AG09319 (cell line): ENCODE measurements at regions not wholly inside any gene's neighbourhood (a gene's known extent, or its start where the extent isn't known, plus 50 kb on each side); places are given as distances from the start of the nearest gene placed in this dataset.

ENCODE experiments used
- DNase-seq: peaks from one replicate; pipeline ENCODE4 v3.0.0-alpha.2; 2010; ENCODE audit warnings: low read depth; ENCODE audit errors: extremely low read depth
- TF ChIP-seq, protein P1 (sequence below): IDR thresholded peaks from 2 replicates; pipeline ENCODE4 v1.5.1; 2011; ENCODE audit warnings: low read depth, mild to moderate bottlenecking, inconsistent platforms, low read length, moderate library complexity

DNA sequence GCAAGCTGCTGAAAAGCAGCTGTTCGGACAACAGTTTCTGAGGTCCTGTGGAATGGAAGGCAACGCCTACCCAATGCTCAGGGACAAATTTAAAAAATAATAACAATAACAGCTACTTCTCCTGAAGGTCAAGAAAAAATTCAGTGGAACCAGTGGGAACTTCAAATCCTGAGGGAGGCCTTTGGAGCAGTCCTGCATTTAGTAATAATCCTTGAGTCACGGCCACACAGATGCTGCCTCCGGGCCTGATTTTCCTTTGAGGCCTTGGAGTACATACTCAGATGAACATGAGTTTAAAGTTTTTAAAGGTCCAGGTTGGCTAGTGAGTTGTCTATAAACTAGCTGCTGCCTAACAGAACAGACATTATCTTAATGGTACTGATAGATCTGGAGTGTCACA lies 268.0 kb downstream of the MSRB3 start:
- TF ChIP-seq, protein P1, sequence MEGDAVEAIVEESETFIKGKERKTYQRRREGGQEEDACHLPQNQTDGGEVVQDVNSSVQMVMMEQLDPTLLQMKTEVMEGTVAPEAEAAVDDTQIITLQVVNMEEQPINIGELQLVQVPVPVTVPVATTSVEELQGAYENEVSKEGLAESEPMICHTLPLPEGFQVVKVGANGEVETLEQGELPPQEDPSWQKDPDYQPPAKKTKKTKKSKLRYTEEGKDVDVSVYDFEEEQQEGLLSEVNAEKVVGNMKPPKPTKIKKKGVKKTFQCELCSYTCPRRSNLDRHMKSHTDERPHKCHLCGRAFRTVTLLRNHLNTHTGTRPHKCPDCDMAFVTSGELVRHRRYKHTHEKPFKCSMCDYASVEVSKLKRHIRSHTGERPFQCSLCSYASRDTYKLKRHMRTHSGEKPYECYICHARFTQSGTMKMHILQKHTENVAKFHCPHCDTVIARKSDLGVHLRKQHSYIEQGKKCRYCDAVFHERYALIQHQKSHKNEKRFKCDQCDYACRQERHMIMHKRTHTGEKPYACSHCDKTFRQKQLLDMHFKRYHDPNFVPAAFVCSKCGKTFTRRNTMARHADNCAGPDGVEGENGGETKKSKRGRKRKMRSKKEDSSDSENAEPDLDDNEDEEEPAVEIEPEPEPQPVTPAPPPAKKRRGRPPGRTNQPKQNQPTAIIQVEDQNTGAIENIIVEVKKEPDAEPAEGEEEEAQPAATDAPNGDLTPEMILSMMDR = no peak
- DNase-seq = no peak

DNA sequence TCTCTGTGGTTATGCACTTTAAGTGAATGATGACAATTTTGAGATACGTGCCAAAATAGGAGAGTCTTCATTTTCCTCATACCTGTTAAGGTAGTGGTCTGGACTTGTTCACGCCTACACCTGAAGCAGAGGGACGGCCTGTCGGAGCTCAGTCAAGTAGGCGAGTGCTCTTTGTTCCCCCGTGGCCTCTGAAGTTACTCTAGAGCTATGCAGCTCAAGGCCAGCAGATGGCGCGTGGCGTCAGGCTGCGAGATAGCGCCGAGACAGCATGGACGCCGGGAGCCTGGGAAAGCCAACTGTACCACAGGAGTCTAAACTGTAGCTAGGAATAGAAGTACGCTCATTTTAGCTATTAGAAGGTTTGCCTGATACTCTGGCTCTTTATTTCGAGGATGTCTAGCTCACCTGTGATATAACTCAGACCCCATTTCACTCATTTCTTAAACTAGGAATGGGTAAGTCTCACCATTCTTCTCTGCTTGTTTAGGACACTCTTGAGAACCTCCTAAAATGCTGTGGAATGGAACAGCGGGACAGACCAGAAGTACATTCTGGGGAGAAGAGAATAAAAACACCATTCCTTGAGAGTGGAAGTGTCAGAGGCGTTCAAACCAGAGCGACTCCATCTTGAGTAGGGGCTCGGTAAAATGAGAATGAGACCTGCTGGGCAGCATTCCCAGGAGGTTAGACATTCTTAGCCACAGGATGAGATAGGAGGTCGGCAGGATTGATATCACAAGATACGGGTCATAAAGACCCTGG lies 267.4 kb upstream of the HMGA2 start:
- TF ChIP-seq, protein P1 = peak; percentile 98
- DNase-seq = peak; percentile 56

DNA sequence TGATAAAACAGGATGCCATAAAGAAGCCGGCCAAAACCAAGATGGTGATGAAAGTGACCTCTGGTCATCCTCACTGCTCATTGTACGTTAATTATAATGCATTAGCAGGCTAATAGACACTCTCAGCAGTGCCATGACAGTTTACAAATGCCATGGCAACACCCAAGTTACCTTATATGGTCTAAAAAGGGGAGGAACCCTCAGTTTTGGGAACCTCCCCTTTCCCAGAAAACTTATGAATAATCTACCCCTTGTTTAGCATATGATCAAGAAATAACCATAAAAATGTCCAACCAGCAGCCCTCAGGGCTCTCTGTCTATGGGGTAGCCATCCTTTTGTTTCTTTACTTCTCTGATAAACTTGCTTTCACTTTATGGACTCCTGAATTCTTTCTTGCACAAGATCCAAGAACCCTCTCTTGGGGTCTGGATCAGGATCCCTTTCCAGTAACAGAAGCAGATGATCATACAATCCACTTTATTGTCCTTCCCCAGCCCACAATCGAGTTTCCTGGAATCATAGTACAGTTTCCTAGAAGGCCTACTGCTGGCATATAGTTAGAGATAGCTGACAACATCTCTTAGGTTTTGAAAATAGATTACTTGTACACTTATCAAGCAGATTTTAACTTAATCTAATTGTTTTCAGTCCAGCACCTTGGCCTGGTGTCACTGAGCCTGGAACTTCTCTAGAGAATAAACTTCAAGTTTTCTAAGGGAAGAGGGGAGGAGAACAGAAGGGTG lies 266.7 kb upstream of the HMGA2 start:
- TF ChIP-seq, protein P1 = no peak
- no peak for DNase-seq

DNA sequence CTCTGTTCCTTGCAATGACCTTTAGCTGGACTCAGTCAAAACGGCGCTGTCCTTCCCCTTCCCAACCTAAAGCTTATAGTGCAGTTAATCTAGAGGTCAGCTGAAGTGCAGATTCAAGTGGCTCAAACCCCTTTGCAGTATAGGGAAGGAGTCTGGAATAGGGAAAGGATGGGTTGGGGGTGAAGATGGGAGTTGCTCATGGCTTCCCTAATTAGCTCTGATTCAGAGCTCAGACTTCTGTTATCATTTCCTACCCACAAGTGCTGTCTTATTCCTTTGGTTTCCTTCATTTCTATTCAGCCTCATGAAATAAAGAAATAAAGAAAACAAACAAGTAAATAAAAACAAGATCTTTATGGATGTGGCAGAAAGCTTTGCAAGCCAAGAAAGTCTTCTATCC lies 264.0 kb upstream of the HMGA2 start:
- no peak for DNase-seq
- TF ChIP-seq, protein P1 = no peak

DNA sequence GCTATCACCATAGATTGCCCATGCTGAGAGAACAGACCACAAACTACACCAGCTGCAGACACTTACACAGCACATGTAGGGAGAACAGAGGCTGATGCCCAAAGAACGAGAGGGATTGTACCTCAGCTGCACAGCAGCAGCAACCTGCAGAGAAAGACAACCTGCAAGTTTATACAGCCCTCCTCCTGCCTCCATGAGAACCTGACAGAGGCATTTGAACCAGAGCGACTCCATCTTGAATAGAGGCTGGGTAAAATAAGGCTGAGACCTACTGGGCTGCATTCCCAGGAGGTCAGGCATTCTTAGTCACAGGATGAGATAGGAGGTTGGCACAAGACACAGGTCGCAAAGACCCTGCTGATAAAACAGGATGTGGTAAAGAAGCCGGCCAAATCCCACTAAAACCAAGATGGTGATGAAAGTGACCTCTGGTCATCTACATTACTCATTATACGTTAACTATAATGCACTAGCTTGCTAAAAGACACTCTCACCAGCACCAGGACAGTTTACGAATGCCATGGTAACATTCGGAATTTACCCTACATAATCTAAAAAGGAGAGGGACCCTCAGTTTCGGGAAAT lies 262.4 kb upstream of the HMGA2 start:
- no peak for DNase-seq
- TF ChIP-seq, protein P1 = no peak

DNA sequence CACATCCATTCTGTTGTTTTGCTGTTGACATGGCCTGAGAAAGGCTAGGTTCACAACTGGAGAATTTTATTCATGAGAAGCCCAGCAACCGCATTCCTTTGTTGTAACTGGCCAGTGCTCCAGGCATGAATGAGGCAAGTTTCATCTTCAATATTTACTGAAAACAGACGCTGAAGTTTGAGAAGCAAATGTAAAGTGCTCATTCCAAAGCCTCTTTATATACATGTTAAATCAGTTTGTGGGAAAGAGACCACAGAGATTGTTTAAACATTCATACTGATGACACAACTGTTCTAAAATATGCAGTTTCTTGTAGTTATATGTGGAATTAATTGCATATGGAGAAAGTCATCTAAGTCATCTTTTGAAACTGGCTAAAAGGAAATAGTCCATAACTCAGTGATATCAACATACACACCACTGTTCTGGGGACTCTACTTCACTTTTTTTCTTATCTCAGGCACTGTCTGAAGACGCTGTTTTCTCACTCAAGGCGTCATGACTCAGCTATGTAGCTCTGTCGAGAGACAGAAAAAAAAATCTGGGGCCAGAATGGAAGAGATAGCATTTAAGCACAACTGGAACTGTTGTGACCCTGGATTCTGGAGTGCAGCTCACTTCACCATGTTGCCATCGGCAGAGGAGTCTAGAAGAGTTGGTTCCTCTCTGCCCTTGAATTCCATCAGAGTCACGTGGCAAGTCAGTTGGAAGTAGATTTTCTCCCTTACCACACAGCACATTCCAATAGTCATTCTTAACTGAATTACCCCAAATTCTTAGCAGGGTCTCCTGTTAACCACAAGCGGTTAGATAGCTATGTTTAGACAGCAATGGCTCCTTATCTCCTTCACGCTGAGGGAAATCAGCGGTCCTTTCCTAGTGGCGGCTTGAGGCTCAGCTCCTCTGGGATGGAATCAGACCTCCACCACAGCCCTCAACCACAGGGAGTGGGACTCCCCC lies 258.4 kb upstream of the HMGA2 start:
- peak; percentile 90 for DNase-seq
- TF ChIP-seq, protein P1 = no peak
